ENCODE measurements at regions not wholly inside any gene's neighbourhood (a gene's known extent, or its start where the extent isn't known, plus 50 kb on each side); places are given as distances from the start of the nearest gene placed in this dataset.
A peak's percentile ranks its signal among the peaks of the same experiment; 100 is the strongest.
"Not testable (repeated sequence)": the region's sequence is repeated elsewhere in the genome, so short reads cannot be mapped to it uniquely, and the experiment has no call there.

DNA sequence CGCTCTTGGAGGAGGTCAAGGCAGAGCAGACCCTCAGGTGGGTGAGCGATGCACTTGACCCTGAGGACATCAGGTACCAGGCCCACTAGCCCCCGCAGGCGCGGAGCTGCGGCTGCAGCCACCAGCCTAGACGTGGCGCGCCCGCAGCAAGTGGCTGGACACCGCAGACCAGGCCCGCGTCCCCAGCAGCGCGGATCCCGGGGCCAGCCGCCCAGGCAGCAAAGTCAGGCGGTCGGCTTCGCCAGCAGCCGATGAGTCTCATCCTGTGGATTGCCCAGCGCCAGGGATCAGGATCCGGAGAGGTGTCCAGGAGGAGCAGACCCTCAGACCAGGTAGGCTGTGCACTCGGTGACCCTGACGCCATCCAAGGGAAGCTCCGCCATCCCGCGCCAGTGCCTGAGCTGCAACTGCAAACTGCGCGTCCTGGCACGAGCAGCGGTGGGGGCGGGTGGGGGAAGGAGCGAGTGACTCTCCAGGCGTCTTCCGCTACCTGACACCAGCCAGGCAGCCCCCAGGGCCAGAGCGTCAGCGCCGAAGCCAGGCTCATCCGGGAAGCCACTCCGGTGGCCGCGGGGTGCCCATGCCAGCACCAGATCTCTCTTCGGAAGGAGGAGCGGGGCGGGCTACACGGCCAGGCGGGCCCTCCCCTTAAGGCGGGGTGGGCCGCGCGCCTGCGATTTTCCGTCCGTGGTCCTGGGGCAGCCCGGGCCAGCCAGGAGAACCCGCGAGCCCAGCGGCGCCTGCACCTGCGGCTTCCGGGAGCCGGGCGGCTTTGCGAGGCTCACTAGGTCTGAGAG lies 92.6 kb upstream of the THOC3 start:
- DNase-seq (ENCODE audit: low read depth), result peak; percentile 23

GRCh38 chr5:176061269-176061622 lies 93.1 kb upstream of the THOC3 start:
- not testable (repeated sequence) for DNase-seq (ENCODE audit: low read depth)

- not testable (repeated sequence) for DNase-seq (ENCODE audit: low read depth)
Observed at GRCh38 chr5:176061660-176062059, 93.5 kb upstream of the THOC3 start.

- DNase-seq (ENCODE audit: low read depth), result not testable (repeated sequence)
Observed at GRCh38 chr5:176066262-176066945, 98.3 kb upstream of the THOC3 start.

DNA sequence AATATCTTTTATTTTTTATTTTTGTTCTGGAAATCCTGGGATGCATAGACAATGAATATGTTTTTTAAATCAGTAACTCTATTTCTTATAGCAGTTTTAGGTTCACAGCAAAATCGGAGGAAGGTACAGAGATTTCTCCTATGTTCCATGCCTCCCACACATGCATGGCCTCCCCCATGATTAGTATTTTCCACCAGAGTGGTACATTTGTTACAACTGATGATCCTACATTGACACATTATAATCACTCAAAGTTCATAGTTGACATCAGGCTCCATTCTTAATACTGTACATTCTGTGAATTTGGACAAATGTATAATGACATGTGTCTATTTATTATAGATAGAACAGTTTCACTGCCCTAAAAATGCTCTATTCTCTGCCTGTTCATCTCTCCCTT lies 99.0 kb upstream of the THOC3 start:
- DNase-seq (ENCODE audit: low read depth), result not testable (repeated sequence)

- DNase-seq (ENCODE audit: low read depth), result not testable (repeated sequence)
Observed at GRCh38 chr5:176067948-176068347, 99.8 kb upstream of the THOC3 start.

- not testable (repeated sequence) for DNase-seq (ENCODE audit: low read depth)
Observed at GRCh38 chr5:176073996-176074571, 106.0 kb upstream of the THOC3 start.

DNA sequence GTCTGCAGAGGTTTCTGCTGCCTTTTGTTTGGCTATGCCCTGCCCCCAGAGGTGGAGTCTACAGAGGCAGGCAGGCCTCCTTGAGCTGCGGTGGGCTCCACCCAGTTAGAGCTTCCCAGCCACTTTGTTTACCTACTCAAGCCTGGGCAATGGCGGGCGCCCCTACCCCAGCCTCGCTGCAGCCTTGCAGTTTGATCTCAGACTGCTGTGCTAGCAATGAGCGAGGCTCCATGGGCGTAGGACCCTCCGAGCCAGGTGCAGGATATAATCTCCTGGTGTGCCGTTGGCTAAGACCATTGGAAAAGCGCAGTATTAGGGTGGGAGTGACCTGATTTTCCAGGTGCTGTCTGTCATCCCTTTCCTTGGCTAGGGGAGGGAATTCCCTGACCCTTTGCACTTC lies 115.6 kb upstream of the THOC3 start:
- DNase-seq (ENCODE audit: low read depth), result not testable (repeated sequence)

GRCh38 chr5:176103083-176103482 lies 135.0 kb upstream of the THOC3 start:
- DNase-seq (ENCODE audit: low read depth), result not testable (repeated sequence)

DNA sequence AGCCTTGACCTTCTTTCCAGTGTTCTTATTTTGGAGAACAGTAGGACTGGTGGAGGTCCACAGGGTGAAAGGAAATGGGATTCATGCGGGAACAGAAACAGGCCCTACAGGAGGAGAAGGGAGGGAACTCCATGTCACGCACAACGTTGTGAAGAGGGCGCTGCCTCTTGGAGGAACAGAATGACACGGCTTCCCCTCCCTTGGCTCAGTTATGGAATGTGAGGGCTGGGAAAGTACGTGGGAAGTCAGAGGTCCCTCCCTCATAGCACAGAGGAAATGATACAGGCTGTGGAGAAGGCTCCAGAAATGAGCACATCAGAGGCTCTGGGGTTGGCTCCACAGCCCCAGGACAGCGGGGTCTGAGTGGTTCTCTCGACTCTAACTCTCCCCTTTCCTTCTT lies 125.3 kb upstream of the SIMC1 start:
- DNase-seq (ENCODE audit: low read depth), result not testable (repeated sequence)

GRCh38 chr5:176113673-176114335 lies 124.4 kb upstream of the SIMC1 start:
- DNase-seq (ENCODE audit: low read depth), result not testable (repeated sequence)

DNA sequence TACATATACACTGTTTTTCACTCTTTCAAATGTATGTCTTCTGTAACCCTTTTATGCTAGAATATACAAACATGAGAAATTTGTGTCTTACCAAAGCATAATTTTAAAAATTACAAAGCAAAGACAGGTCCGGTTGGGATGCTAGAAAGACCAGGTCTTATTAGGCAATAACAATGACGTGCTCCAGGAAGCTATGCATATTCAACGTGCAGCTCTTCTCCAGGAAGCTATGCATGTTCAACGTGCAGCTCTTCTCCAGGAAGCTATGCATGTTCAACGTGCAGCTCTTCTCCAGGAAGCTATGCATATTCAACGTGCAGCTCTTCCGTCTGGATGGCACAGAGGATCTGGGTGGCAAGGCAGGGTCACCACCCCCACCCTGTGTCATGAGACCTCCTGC lies 123.4 kb upstream of the SIMC1 start:
- not testable (repeated sequence) for DNase-seq (ENCODE audit: low read depth)

GRCh38 chr5:176117699-176118238 lies 120.5 kb upstream of the SIMC1 start:
- DNase-seq (ENCODE audit: low read depth), result not testable (repeated sequence)

DNA sequence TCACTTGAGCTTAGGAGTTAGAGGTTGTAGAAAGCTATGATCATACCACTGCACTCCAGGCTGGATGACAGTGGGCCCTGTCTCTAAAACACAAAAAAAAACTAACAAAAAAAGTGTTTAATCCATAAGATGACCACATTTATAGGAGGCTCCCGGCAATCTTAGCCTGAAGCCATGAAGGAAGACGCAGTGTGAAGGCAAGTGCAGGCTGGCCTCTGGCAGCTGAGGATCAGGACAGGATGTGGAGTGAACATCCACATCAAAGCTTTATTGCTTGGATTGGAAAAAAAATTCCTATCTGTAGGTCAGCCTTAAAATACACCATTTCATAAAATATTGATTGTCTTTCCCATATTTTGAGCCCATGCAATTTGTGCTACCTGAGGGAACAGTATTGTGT lies 115.9 kb upstream of the SIMC1 start:
- DNase-seq (ENCODE audit: low read depth), result not testable (repeated sequence)

GRCh38 chr5:176124120-176124519 lies 114.1 kb upstream of the SIMC1 start:
- not testable (repeated sequence) for DNase-seq (ENCODE audit: low read depth)

GRCh38 chr5:176131771-176132170 lies 106.5 kb upstream of the SIMC1 start:
- DNase-seq (ENCODE audit: low read depth), result no peak

GRCh38 chr5:176132471-176133288 lies 105.5 kb upstream of the SIMC1 start:
- no peak for DNase-seq (ENCODE audit: low read depth)

DNA sequence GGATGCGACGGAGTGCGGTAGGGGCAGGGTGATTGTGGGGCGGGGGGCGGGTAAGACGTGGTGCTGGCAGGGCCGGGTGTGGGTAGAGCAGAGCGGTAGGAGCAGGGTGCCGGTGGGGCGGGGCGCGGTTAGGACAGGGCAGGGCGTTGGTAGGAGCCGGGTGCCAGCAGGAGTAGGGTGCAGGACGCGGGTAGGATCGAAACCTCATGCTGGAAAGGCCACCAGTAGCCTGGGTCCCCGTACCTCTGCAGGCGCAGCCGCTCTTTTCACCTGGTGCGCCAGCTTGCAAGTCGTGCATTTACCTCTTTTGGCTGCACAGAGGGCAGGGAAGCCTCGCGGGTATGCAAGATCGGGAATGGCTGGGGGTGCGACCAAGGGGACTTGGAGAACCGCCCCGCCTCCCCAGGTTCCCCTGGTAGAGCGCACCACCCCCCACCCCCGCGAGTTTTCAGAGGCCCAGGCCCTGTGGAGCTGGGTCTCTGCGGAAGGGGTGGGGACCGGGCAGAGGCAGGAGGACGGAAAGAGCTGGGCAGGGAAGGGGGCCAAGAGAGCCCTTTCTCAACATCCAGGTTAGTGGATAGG lies 104.8 kb upstream of the SIMC1 start:
- DNase-seq (ENCODE audit: low read depth), result no peak

DNA sequence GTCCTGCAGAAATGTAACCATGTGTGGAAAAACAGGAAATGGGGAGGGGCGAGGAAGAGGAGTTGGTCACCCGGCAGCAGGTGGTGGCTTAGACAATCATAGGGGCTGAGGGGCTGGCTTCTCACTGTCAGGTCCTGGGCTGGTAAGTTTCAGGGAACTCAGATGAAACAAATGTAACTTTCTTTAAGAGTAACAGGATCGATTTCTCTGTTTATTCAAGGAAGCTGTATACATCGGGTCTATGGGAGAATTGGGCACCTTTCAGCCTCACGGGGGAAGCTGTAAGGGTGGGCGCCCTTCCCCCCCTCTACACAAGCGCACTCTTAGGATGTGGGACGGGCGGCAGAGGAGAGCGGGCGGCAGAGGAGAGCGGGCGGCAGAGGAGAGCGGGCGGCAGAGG lies 104.3 kb upstream of the SIMC1 start:
- DNase-seq (ENCODE audit: low read depth), result no peak

DNA sequence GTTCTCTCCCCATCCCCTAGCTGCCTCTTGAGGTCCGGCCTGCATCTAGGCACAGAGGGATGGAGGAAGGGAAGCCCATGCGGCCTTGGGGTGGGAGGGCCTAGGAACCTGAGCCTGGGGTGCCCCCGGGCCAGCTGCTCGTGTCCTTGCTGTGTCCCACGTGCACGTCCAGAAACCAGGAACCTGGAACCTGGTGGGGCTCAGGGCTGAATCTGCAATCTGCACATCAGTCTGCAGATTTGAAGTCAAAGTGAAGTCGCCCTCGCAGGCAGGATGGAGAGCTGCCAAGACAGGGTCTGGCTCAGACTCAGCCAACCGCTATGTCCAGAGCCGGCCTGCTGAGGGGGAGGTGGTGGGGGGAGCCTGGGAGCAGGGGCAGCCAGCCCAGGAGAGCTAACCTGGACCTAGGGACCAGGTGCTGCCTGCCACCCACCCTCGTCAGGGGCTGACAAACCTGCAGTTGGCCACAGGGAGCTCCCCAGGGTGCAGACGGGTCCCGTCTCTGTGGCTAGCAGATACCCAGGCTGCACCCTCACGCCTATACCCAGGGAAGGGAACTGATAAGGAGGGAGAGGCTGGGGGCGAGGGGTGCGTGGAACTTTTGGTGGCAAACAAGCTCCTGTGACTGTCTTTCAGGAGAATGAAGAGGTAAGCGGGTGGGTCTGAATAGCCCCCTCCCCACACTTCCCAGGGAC lies 103.5 kb upstream of the SIMC1 start:
- DNase-seq (ENCODE audit: low read depth), result no peak

Measured in activated T-cell treated with anti-CD3 and anti-CD28 coated beads for 48 hours (primary cell).